B cell (primary cell): ENCODE measurements at regions not wholly inside any gene's neighbourhood (a gene's known extent, or its start where the extent isn't known, plus 50 kb on each side); places are given as distances from the start of the nearest gene placed in this dataset.

Source experiments
- CTCF ChIP-seq: fragments of 200-600 bp; IDR thresholded peaks from one replicate; pipeline ENCODE4 v1.8.0; 2022; ENCODE audit warnings: antibody characterized with exemption, mild to moderate bottlenecking
- EZH2 ChIP-seq: IDR thresholded peaks from 2 replicates; pipeline ENCODE4 v1.6.1; 2012; ENCODE audit warnings: borderline replicate concordance, low read depth, mild to moderate bottlenecking, moderate library complexity, low read length; ENCODE audit not compliant: insufficient read depth, poor library complexity, severe bottlenecking

DNA sequence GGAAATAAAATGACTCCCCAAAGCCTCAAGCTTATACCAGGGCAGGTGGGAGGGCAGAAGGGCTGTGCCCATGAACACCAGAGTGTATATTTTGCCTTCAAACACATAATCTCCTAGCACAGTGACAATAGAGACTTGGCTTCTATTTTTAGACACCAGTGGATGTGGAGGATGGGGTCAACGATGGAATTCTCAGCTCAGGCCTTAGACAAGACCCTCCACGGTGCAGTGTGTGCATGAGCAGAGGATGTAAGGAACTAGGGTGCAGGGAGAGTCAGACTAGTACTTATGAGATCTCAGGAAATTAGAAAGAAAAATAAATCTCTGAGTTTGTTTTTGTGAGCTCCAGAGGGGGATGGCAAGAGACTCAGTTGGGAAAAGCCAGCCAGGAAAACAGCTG, 113.6 kb upstream of the CADM1 start:
- TF ChIP-seq CTCF (no peak), EZH2 (no peak)
